Effector memory CD8-positive, alpha-beta T cell (primary cell): ENCODE measurements at regions not wholly inside any gene's neighbourhood (a gene's known extent, or its start where the extent isn't known, plus 50 kb on each side); places are given as distances from the start of the nearest gene placed in this dataset.
A peak's percentile ranks its signal among the peaks of the same experiment; 100 is the strongest.

Source experiments
- ATAC-seq: fragments of 150-1000 bp; cut with Tn5 transposase; replicated peaks from 2 replicates; pipeline ENCODE4 v1.10.0; 2021; ENCODE audit warnings: mild to moderate bottlenecking, moderate library complexity
- DNase-seq, 3 experiments: peaks; one replicate each; pipeline ENCODE4 v3.0.0; 2021
- H3K27ac Mint-ChIP-seq, 2 donors: one replicate each; pipeline ENCODE4 v1.8.0; 2022; ENCODE audit warnings: mild to moderate bottlenecking in 2 of 2, mixed read lengths in 2 of 2, moderate library complexity in 2 of 2
- H3K27me3 Mint-ChIP-seq, 2 donors: one replicate each; pipeline ENCODE4 v1.8.0; 2022; ENCODE audit warnings: mixed read lengths in 2 of 2
- H3K36me3 Mint-ChIP-seq: one replicate; pipeline ENCODE4 v1.8.0; 2022; ENCODE audit warnings: mild to moderate bottlenecking, moderate library complexity, mixed read lengths; ENCODE audit not compliant: insufficient read depth
- H3K4me1 Mint-ChIP-seq, 2 donors: one replicate each; pipeline ENCODE4 v1.8.0; 2022; ENCODE audit warnings: low read depth in 2 of 2, mixed read lengths in 2 of 2
- H3K4me3 Mint-ChIP-seq, 2 donors: one replicate each; pipeline ENCODE4 v1.8.0; 2022; ENCODE audit warnings: mild to moderate bottlenecking in 2 of 2, mixed read lengths in 2 of 2, moderate library complexity in 2 of 2
- H3K9me3 Mint-ChIP-seq, 2 donors: one replicate each; pipeline ENCODE4 v1.8.0; 2022; ENCODE audit warnings: mixed read lengths in 2 of 2

- peaks cover under 1 to 17% of the 10 kb centered on the region in 2 donors for H3K27me3 Mint-ChIP-seq
- no peak overlapping the region for H3K4me3 Mint-ChIP-seq
- peaks cover under 1% of the 10 kb centered on the region for H3K36me3 Mint-ChIP-seq
- ATAC-seq, result no peak
- H3K27ac Mint-ChIP-seq, result no peak overlapping the region
- H3K9me3 Mint-ChIP-seq, result no peaks in the 10 kb centered on the region
- no peak for DNase-seq
- H3K4me1 Mint-ChIP-seq, result peaks cover 9 to 13% of the 10 kb centered on the region in 2 donors
Measured at GRCh38 chr16:85994492-85995490, 95.8 kb downstream of the IRF8 start.

- Mint-ChIP-seq H3K36me3 (no peaks in the 10 kb centered on the region), H3K27me3 (peaks cover 0 to 7% of the 10 kb centered on the region in 2 donors), H3K4me3 (peak overlapping the region; percentile 33 to 42), H3K4me1 (peaks cover 9 to 13% of the 10 kb centered on the region in 2 donors), H3K9me3 (no peaks in the 10 kb centered on the region), H3K27ac (no peak overlapping the region)
- DNase-seq (no peak), ATAC-seq (no peak)
Measured at GRCh38 chr16:85995541-85996423, 96.8 kb downstream of the IRF8 start.

- DNase-seq, result no peak
- no peaks in the 10 kb centered on the region for H3K9me3 Mint-ChIP-seq
- no peak overlapping the region for H3K27ac Mint-ChIP-seq
- no peak overlapping the region for H3K4me3 Mint-ChIP-seq
- ATAC-seq, result no peak
- no peaks in the 10 kb centered on the region for H3K27me3 Mint-ChIP-seq
- H3K4me1 Mint-ChIP-seq, result peaks cover 9 to 13% of the 10 kb centered on the region in 2 donors
- no peaks in the 10 kb centered on the region for H3K36me3 Mint-ChIP-seq
Measured at GRCh38 chr16:85996843-85997242, 97.9 kb downstream of the IRF8 start.

DNA sequence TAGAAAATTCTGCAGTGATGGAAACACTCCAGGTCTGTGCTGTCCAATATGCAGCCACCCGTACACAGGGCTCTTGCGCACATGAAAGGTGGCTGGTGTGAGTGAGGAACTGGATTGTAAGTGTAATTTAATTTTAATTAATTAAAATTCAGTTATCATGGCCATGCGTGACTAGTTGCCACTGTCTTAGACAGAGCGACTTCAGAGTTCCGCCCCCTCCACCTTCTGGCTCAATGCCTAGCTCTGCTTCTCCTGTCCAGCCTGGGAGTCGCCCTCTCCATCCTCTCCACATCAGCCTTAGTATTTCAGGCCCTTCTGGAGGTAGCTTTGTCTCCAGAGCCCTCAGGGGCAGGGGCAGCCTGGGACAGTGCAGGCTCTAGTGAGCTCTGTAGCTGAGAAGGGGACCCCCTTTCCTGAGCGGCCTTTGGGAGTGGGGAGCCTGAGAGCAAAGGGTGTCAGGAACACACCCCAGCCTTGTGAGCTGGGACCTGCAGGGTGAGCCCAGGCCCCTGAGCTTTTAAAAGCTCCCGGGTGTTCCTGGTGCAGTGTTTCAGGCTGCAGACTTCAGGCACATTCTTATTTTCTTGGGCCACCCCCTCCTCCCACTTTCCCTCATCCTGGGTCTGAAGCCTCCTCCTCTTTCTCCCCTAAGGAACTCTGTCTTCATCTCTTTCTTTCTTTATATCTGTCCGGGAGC lies 99.4 kb downstream of the IRF8 start:
- H3K4me3 Mint-ChIP-seq, result no peak overlapping the region
- ATAC-seq (no peak), DNase-seq (no peak)
- no peaks in the 10 kb centered on the region for H3K9me3 Mint-ChIP-seq
- no peaks in the 10 kb centered on the region for H3K27me3 Mint-ChIP-seq
- H3K36me3 Mint-ChIP-seq, result no peaks in the 10 kb centered on the region
- H3K27ac Mint-ChIP-seq, result peak overlapping the region; percentile 3 to 14
- H3K4me1 Mint-ChIP-seq, result peaks cover 9 to 13% of the 10 kb centered on the region in 2 donors

- no peak overlapping the region for H3K4me3 Mint-ChIP-seq
- H3K4me1 Mint-ChIP-seq, result peaks cover 9 to 13% of the 10 kb centered on the region in 2 donors
- no peak for DNase-seq
- H3K36me3 Mint-ChIP-seq, result no peaks in the 10 kb centered on the region
- H3K27me3 Mint-ChIP-seq, result no peaks in the 10 kb centered on the region
- H3K27ac Mint-ChIP-seq, result peak overlapping the region; percentile 3 to 14
- peak; percentile 50 for ATAC-seq
- no peaks in the 10 kb centered on the region for H3K9me3 Mint-ChIP-seq
Measured at GRCh38 chr16:85998868-85999729, 100.1 kb downstream of the IRF8 start.

GRCh38 chr16:85999778-86000177 lies 100.8 kb downstream of the IRF8 start:
- Mint-ChIP-seq H3K9me3 (no peaks in the 10 kb centered on the region), H3K4me3 (no peak overlapping the region), H3K4me1 (peaks cover 9 to 13% of the 10 kb centered on the region in 2 donors), H3K27ac (no peak overlapping the region), H3K27me3 (no peaks in the 10 kb centered on the region), H3K36me3 (no peaks in the 10 kb centered on the region)
- no peak for ATAC-seq
- no peak for DNase-seq

DNA sequence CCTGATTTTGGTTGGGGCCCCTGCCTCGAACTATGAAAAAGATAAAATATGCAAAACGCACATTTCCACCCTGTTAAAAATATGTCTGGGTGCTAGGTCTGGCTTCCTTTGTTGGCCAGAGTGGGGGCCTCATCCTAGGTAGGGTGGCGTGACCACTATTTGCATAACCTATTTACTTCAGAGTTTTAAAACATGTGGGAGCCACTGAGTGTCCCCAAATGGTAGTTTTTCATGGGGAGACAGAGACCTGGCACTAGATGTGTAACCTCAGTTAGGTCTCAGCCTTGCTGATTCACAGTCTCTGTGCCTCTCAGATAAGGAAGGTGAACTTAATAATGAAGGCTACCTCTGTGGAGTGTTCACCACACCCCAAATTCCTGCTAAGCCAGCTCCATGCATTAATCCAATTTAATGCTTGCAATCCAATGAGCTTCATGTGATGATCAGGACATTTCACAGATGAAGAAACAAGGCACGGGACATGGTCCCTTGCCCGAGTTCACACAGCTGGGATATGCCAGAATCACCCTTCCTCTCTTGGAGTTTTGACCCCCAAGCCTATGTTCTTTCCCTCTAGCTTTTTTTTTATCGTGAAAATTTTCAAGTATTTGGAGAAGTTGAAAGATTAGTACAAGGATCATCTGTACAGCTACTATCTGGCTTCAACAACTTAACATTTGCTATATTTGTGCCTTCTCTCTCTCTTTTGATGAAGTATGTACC lies 103.4 kb downstream of the IRF8 start:
- peaks cover 7% of the 10 kb centered on the region in 2 donors for H3K4me1 Mint-ChIP-seq
- DNase-seq, result no peak

GRCh38 chr16:86007524-86007923 lies 108.6 kb downstream of the IRF8 start:
- H3K27ac Mint-ChIP-seq, result peak overlapping the region in 1 of 2 donors; percentile 5
- DNase-seq (no peak), ATAC-seq (peak; percentile 44)
- H3K27me3 Mint-ChIP-seq, result no peaks in the 10 kb centered on the region
- peaks cover 14 to 20% of the 10 kb centered on the region in 2 donors for H3K4me1 Mint-ChIP-seq
- H3K4me3 Mint-ChIP-seq, result peak overlapping the region; percentile 2 to 7
- H3K36me3 Mint-ChIP-seq, result no peaks in the 10 kb centered on the region
- no peaks in the 10 kb centered on the region for H3K9me3 Mint-ChIP-seq

More for the DNA sequence above, 103.4 kb downstream of the IRF8 start:
- no peaks in the 10 kb centered on the region for H3K9me3 Mint-ChIP-seq
- no peaks in the 10 kb centered on the region for H3K36me3 Mint-ChIP-seq
- H3K27ac Mint-ChIP-seq, result no peak overlapping the region
- no peak for ATAC-seq
- H3K27me3 Mint-ChIP-seq, result no peaks in the 10 kb centered on the region
- no peak overlapping the region for H3K4me3 Mint-ChIP-seq

- DNase-seq (no peak), ATAC-seq (no peak)
- peaks cover 14 to 20% of the 10 kb centered on the region in 2 donors for H3K4me1 Mint-ChIP-seq
- no peaks in the 10 kb centered on the region for H3K36me3 Mint-ChIP-seq
- H3K4me3 Mint-ChIP-seq, result no peak overlapping the region
- peaks cover 2 to 8% of the 10 kb centered on the region in 2 donors for H3K9me3 Mint-ChIP-seq
- no peak overlapping the region for H3K27ac Mint-ChIP-seq
- no peaks in the 10 kb centered on the region for H3K27me3 Mint-ChIP-seq
Measured at GRCh38 chr16:86010680-86011141, 111.7 kb downstream of the IRF8 start.

- DNase-seq (no peak), ATAC-seq (no peak)
- Mint-ChIP-seq H3K9me3 (peaks cover 2 to 8% of the 10 kb centered on the region in 2 donors), H3K36me3 (no peaks in the 10 kb centered on the region), H3K4me1 (peaks cover 14 to 23% of the 10 kb centered on the region in 2 donors), H3K4me3 (no peak overlapping the region), H3K27ac (no peak overlapping the region), H3K27me3 (no peaks in the 10 kb centered on the region)
Measured at GRCh38 chr16:86011532-86011931, 112.6 kb downstream of the IRF8 start.

DNA sequence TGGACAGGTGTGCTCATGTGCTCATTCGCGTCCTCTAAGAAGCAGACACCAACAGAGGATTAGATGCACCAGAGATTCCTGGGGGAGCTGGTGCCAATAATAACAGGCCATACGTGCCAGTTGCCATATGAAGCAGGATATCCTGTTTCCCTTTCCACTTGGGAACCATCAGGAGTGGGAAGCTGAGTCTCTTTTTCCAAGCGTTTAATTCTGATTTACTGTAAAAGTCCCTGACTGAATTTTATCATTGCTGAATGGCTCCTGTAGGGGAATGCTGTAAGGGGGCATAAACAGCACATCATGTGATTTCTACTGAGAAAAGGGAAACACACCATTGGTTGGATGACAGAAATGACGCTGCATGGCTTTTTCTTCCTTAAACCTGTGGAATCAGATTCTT lies 113.3 kb downstream of the IRF8 start:
- peaks cover 13 to 24% of the 10 kb centered on the region in 2 donors for H3K4me1 Mint-ChIP-seq
- DNase-seq (no peak), ATAC-seq (no peak)
- no peaks in the 10 kb centered on the region for H3K36me3 Mint-ChIP-seq
- no peaks in the 10 kb centered on the region for H3K27me3 Mint-ChIP-seq
- no peak overlapping the region for H3K4me3 Mint-ChIP-seq
- H3K27ac Mint-ChIP-seq, result no peak overlapping the region
- H3K9me3 Mint-ChIP-seq, result peaks cover 2 to 8% of the 10 kb centered on the region in 2 donors

DNA sequence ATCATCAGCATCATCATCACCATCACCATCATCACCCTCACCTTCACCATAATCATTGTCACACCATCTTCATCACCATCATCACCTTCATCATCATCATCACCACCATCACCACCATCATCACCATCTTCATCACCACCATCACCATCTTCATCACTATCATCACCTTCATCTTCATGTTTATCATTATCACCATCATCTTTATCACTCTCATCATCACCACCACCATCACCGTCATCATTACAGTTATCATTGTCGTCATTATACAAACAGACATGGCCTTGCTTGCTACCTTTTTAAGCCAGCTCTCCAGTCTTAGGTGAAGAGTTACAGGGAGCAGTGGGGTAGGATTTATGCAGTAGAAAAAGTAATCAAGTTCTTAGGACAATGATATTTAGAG lies 114.9 kb downstream of the IRF8 start:
- H3K4me1 Mint-ChIP-seq, result peaks cover 0 to 11% of the 10 kb centered on the region in 2 donors
- DNase-seq (no peak), ATAC-seq (no peak)
- H3K27ac Mint-ChIP-seq, result no peak overlapping the region
- H3K9me3 Mint-ChIP-seq, result peaks cover 2 to 8% of the 10 kb centered on the region in 2 donors
- no peak overlapping the region for H3K4me3 Mint-ChIP-seq
- H3K27me3 Mint-ChIP-seq, result peaks cover 13% of the 10 kb centered on the region in 2 donors
- no peaks in the 10 kb centered on the region for H3K36me3 Mint-ChIP-seq
